NCI-H748 (cell line): ENCODE measurements at regions not wholly inside any gene's neighbourhood (a gene's known extent, or its start where the extent isn't known, plus 50 kb on each side); places are given as distances from the start of the nearest gene placed in this dataset.
A peak's percentile ranks its signal among the peaks of the same experiment; 100 is the strongest.

Experiments used
- DNase-seq: peaks from one replicate; lab custom pipeline; 2025; ENCODE audit not compliant: unreplicated experiment; lab: John Stamatoyannopoulos, UW

DNA sequence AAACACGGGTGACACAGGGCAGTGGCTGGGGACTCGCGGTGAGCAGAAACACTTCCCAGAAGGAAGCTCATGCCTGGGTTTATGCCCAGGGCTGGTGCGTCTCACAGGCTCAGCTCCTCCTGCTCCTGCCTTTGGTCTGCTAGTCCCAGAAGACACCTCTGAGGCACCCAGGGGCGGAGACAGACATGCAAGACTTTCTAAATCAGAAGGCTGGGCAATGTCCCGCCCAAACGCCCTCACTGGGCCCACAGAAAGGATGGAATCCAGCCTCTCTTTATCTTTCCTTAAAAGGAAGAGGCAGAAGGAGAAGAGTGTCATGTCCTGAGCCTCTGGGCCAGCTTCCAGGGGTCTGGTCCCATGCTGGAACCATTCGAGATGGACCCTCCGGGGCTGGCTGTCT is 197.7 kb upstream of the RPL38 start:
- no peak for DNase-seq

DNA sequence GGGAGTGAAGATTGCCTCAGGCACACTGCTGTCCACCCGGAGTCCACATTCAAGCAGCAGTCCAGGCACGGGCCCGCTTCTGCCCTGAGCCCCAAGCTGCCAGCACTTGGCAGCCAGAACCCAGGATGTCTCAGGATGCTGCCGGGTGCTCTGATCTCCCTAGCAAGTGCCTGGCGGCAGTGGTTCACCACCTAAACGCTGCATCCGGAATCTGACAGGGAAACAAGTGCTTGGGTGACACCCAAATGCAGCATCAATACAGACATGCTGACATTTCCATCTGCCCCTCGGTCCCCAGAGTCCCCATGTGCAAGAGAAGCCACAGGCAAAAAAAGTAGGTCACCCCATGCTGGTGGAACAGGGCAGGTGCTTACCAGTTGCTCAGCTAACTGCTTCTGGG is 197.1 kb upstream of the RPL38 start:
- no peak for DNase-seq

GRCh38 chr17:74008196-74008595 is 195.3 kb upstream of the RPL38 start:
- peak; percentile 51 for DNase-seq

- peak; percentile 23 for DNase-seq
Measured at GRCh38 chr17:74009056-74009625, 194.3 kb upstream of the RPL38 start.

DNA sequence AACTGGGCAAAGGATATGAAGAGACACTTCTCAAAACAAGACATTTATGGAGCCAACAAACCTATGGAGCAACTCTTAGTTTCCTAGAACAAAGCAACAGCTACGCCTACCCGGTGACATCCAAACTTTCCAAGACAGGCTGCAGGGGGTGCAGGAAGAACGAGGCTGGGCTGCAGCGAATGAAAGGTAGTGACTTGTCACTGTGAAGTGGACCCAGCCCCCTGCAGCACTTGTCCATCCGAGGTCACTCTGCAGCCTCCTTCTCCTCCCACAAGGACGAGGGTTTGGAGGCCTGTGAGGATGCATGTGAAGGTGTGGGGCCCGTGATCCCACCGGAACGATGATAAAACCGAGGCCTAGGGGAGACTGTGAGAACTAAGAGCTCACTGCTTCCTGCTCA is 192.6 kb upstream of the RPL38 start:
- DNase-seq, result no peak

- DNase-seq, result peak; percentile 95
Measured at GRCh38 chr17:74011966-74012365, 191.5 kb upstream of the RPL38 start.

DNA sequence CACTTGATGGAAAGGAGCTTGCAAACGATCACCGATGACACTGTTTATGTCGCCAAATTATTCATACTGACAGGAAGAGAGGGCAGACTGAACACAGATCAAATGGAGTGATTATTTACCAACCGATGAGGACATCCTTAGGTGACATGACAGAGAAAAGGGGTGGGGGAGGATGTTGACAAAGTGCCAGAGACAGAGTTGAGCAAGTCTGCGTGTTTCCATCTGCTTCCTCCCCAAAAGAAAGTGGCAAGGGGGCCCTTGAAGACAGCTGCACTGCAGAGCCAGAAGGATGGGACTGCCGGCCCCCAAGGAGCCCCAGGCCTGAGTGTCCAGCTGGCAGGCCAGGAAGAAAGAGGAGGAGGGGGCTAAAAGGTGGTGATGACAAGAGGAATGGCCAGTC is 191.0 kb upstream of the RPL38 start:
- DNase-seq, result peak; percentile 77

DNA sequence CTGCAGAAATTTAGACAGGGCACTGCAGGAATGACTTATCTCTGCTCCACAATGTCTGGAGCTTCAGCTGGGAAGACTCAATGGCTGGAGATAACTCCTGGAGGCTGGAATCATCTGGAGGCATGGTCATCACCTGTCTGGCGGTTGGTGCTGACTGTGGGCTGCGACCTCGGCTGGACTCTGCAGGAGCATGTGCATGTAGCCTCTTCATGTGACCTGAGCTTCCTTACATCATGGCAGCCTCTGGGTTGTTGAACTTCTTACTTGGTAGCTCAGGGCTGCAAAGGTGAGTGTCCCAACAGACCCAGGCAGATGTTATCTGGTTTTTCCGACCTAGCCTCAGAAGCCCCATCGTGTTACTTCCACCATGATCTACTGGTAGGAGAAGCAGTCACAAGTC is 188.2 kb upstream of the RPL38 start:
- DNase-seq, result no peak

DNA sequence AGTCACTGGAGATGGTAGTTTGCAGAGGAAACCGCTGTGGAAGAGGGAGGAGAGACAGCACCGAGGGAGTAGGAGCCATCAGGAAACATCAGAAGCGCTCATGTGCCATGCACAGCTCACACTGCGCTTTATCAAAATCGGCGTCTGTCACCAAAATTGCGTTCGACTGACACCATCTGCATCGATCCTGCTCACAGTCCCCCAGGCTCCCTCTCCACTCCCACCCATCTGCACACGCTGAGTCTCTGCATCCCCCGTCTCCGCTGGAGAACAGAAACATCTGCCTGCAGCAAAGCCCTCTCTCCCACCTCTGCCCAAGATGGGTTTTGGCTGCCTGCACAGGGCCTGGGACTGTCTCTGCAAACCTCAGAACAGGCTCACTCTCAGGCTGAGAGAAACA is 187.5 kb upstream of the RPL38 start:
- DNase-seq, result no peak

- no peak for DNase-seq
Measured at GRCh38 chr17:74016461-74016860, 187.0 kb upstream of the RPL38 start.

- DNase-seq, result no peak
Measured at GRCh38 chr17:74017466-74017865, 186.0 kb upstream of the RPL38 start.

GRCh38 chr17:74018115-74018514 is 185.4 kb upstream of the RPL38 start:
- no peak for DNase-seq

DNA sequence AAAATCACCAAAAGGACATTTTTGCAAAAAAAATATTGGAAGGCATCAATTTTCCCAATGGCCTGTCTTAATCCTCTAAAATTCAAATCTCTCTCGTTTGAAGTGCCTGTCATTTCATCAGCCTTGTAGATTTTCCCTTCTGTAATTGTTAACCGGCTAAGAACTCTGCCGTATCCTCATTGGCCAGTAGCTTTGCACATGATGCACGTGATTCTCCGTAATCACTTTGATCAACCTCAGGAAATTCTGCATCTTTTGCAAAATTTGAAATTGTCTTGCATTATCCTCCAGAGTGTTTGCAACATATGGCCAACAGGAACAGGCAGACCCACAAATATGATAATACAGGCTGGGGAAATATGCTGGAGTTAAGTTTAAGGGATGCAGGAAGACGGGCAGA is 184.2 kb upstream of the RPL38 start:
- no peak for DNase-seq

GRCh38 chr17:74019860-74020259 is 183.6 kb upstream of the RPL38 start:
- DNase-seq, result no peak

DNA sequence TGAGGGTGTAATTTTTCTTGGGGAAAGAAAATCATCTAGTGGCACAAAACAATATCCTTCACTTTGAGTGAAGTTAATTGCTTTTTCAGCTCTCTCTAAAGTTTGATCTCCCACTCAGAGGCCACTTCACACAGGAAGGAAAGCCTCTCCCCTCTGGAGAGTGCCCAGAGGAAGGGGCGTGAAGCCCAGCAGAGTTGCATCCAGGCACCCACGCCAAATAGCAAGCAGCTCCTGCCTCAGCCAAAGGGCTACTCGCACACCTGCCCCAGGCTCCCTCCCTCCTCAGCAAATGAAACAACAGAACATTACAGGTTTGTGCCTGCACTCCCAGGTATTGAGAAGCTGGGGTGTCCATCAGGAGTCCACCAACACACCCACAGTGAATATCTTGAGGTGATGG is 183.0 kb upstream of the RPL38 start:
- no peak for DNase-seq

GRCh38 chr17:74024871-74025531 is 178.5 kb upstream of the RPL38 start:
- no peak for DNase-seq

DNA sequence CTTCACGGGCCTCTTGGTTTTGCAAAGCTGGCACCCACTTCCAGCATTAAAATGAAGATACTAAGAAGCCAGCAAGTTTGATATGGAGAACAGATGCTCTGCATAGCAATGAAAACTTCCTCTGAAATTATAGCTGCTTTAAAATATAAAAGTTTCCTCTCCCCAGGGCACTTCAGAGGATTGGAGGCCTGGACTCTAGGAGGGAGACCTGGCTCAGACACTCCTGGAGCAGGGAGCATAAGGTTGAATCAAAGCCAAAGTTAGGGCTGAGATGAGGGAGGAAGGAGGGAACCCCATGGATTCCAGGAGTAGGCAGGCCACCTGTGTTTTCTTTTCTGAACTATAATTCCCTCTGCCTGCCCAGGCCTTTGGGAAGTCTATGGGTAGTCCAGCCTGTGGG is 176.0 kb upstream of the RPL38 start:
- DNase-seq, result no peak

GRCh38 chr17:74028354-74029116 is 174.9 kb upstream of the RPL38 start:
- DNase-seq, result no peak

DNA sequence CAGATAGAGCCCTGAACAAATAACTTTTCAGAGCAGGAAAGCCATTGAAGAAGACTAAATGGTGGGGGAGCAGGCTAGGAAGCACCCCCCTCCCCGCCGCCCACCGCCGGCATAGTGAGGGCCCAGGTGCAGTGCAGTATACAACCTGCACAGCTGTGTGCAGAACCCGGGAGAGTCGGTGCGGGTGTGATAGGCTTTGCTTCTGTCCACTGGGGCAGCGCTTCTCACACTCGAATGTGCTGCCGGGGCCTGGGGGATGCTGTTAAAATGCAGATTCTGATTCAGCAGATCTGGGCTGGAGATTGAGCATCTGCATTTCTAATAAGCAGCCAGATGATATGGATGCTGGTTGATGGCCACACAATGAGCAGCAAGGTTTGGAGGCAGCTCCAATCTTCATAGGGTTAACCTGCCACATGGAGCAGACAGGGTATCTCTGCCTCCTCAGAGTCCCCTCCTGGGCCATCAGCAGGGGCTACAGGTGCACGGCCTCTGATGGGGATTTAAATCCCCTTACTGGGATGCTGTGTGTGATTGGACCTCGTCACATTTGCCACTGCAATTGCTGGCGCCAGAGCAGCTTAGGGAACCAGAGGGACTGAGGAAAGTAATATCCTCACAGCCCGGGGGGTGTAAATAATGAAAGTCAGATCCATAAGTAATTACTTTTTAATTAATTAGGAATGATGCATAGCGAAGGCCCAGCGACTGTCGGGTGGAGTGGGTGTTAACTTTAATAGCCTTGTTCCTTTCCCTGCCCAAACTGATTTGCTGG is 172.0 kb upstream of the RPL38 start:
- DNase-seq, result no peak

DNA sequence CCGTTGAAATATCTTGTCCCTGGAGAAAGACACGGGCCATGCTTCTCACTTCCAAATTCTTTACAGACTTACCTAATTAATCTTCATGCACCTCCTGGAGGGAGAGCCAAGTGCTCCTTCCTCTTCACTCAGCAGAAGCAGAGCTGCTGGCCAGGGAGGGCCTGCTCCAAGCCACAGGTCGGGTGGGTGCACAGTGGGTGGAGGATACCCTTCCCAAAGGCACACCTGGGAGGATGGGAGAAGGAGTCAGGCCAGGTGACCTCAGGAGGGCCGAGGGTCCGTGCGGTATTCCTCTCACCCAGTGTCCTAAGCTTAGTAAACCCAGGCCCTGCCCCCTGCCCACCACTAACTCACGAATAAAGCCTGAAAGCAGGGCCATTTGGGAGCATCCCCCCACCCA is 171.3 kb upstream of the RPL38 start:
- DNase-seq, result no peak

GRCh38 chr17:74037320-74037719 is 166.2 kb upstream of the RPL38 start:
- peak; percentile 28 for DNase-seq

GRCh38 chr17:74040291-74040690 is 163.2 kb upstream of the RPL38 start:
- DNase-seq, result no peak
